ENCODE measurements at regions not wholly inside any gene's neighbourhood (a gene's known extent, or its start where the extent isn't known, plus 50 kb on each side); places are given as distances from the start of the nearest gene placed in this dataset.

GRCh38 chr10:57023626-57024025, 662.6 kb upstream of the ZWINT start:
- no peak overlapping the region for H3K27ac ChIP-seq
- H3K9ac ChIP-seq = no peak overlapping the region
- H4K20me1 ChIP-seq (ENCODE audit: insufficient read depth) = no peaks in the 10 kb centered on the region
- H3K4me2 ChIP-seq = no peak overlapping the region
- H2AFZ ChIP-seq (ENCODE audit: low read depth) = no peak overlapping the region
- no peak overlapping the region for H3K4me3 ChIP-seq (IDR thresholded peaks at IDR 0.05; ENCODE audit: insufficient read depth, low read depth, low read length)
- H3K79me2 ChIP-seq (ENCODE audit: insufficient read depth, low read depth) = no peaks in the 10 kb centered on the region
- no peaks in the 10 kb centered on the region for H3K36me3 ChIP-seq (ENCODE audit: insufficient read depth)
- TF ChIP-seq, protein P1, sequence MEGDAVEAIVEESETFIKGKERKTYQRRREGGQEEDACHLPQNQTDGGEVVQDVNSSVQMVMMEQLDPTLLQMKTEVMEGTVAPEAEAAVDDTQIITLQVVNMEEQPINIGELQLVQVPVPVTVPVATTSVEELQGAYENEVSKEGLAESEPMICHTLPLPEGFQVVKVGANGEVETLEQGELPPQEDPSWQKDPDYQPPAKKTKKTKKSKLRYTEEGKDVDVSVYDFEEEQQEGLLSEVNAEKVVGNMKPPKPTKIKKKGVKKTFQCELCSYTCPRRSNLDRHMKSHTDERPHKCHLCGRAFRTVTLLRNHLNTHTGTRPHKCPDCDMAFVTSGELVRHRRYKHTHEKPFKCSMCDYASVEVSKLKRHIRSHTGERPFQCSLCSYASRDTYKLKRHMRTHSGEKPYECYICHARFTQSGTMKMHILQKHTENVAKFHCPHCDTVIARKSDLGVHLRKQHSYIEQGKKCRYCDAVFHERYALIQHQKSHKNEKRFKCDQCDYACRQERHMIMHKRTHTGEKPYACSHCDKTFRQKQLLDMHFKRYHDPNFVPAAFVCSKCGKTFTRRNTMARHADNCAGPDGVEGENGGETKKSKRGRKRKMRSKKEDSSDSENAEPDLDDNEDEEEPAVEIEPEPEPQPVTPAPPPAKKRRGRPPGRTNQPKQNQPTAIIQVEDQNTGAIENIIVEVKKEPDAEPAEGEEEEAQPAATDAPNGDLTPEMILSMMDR (conservative IDR thresholded peaks at IDR 0.05; ENCODE audit: low read depth, low read length) = no peak
- no peaks in the 10 kb centered on the region for H3K27me3 ChIP-seq (ENCODE audit: insufficient read depth, low read depth)
- H3K4me1 ChIP-seq (ENCODE audit: low read depth, poor library complexity, severe bottlenecking) = no peaks in the 10 kb centered on the region

GRCh38 chr10:57018452-57018851, 657.4 kb upstream of the ZWINT start:
- Histone ChIP-seq H3K27ac (no peak overlapping the region), H4K20me1 (ENCODE audit: insufficient read depth) (no peaks in the 10 kb centered on the region), H3K4me1 (ENCODE audit: low read depth, poor library complexity, severe bottlenecking) (no peaks in the 10 kb centered on the region), H3K9ac (no peak overlapping the region), H3K4me3 (IDR thresholded peaks at IDR 0.05; ENCODE audit: insufficient read depth, low read depth, low read length) (no peak overlapping the region), H3K4me2 (no peak overlapping the region), H3K36me3 (ENCODE audit: insufficient read depth) (no peaks in the 10 kb centered on the region), H3K27me3 (ENCODE audit: insufficient read depth, low read depth) (no peaks in the 10 kb centered on the region), H3K79me2 (ENCODE audit: insufficient read depth, low read depth) (no peaks in the 10 kb centered on the region), H2AFZ (ENCODE audit: low read depth) (no peak overlapping the region)
- TF ChIP-seq, protein P1 (conservative IDR thresholded peaks at IDR 0.05; ENCODE audit: low read depth, low read length) = no peak

GRCh38 chr10:57017356-57018037, 656.4 kb upstream of the ZWINT start:
- Histone ChIP-seq H3K4me2 (no peak overlapping the region), H3K4me3 (IDR thresholded peaks at IDR 0.05; ENCODE audit: insufficient read depth, low read depth, low read length) (no peak overlapping the region), H3K36me3 (ENCODE audit: insufficient read depth) (no peaks in the 10 kb centered on the region), H3K27me3 (ENCODE audit: insufficient read depth, low read depth) (no peaks in the 10 kb centered on the region), H2AFZ (ENCODE audit: low read depth) (no peak overlapping the region), H3K9ac (no peak overlapping the region), H4K20me1 (ENCODE audit: insufficient read depth) (no peaks in the 10 kb centered on the region), H3K27ac (no peak overlapping the region), H3K4me1 (ENCODE audit: low read depth, poor library complexity, severe bottlenecking) (no peaks in the 10 kb centered on the region), H3K79me2 (ENCODE audit: insufficient read depth, low read depth) (no peaks in the 10 kb centered on the region)
- TF ChIP-seq, protein P1 (conservative IDR thresholded peaks at IDR 0.05; ENCODE audit: low read depth, low read length) = no peak

DNA sequence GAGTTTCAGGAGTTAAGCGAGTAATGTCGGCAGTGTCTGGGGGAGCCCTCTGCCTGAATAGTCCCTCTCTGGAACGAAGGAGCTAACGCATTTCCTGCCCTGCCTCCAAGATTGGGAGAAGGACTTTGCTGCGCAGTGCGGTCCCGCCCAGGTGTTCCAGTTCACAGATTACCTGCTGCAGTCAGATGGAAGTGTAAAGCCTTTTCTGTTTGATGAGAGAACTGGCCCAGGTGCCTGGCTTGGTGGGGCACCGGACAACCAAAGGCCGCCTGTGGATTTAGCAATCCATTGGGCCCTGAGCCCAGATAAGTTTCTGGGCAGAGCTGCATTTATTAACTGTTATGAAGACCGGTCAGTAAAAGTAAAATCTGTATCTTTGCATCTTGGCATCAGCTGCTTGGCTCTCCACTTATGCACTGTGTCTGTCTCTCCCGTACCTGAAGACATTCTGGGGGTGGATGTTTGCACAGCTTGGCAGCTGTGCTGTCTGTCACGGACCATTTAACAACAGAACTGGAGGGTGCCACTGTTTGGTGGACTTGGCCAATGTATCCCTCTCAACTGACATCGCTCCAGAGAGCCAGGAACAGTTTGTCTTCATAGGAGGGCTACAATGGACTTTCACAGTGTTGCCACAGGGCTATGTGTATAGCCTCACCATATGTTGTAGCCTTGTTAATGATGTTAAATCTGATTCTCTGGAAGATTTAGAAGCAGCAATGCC, 654.7 kb upstream of the ZWINT start:
- H3K4me2 ChIP-seq = no peak overlapping the region
- no peaks in the 10 kb centered on the region for H3K4me1 ChIP-seq (ENCODE audit: low read depth, poor library complexity, severe bottlenecking)
- no peaks in the 10 kb centered on the region for H4K20me1 ChIP-seq (ENCODE audit: insufficient read depth)
- no peaks in the 10 kb centered on the region for H3K36me3 ChIP-seq (ENCODE audit: insufficient read depth)
- no peak overlapping the region for H3K27ac ChIP-seq
- no peak overlapping the region for H3K9ac ChIP-seq
- no peak overlapping the region for H3K4me3 ChIP-seq (IDR thresholded peaks at IDR 0.05; ENCODE audit: insufficient read depth, low read depth, low read length)
- H3K79me2 ChIP-seq (ENCODE audit: insufficient read depth, low read depth) = no peaks in the 10 kb centered on the region
- no peaks in the 10 kb centered on the region for H3K27me3 ChIP-seq (ENCODE audit: insufficient read depth, low read depth)
- TF ChIP-seq, protein P1 (conservative IDR thresholded peaks at IDR 0.05; ENCODE audit: low read depth, low read length) = no peak
- no peak overlapping the region for H2AFZ ChIP-seq (ENCODE audit: low read depth)

Measured in KMS-11 (cell line).